Ovary (tissue), 3 donors: ENCODE measurements at regions not wholly inside any gene's neighbourhood (a gene's known extent, or its start where the extent isn't known, plus 50 kb on each side); places are given as distances from the start of the nearest gene placed in this dataset.

ENCODE experiments used
- CTCF ChIP-seq, 3 donors: fragments of 450-650 bp in 2 of 3; fragments of 200-600 bp in 1 of 3; IDR thresholded peaks; one replicate each; pipeline versions ENCODE4 v1.5.1 to v1.8.0; 2016 to 2022; ENCODE audit warnings: antibody characterized with exemption in 3 of 3, mild to moderate bottlenecking in 1 of 3
- EP300 ChIP-seq: sonication (generic); formaldehyde crosslinking; IDR thresholded peaks from one replicate; pipeline ENCODE4 v1.6.1; 2017; ENCODE audit warnings: antibody characterized with exemption
- POLR2A ChIP-seq: fragments of 450-650 bp; IDR thresholded peaks from one replicate; pipeline ENCODE4 v1.6.1; 2017; ENCODE audit warnings: antibody characterized with exemption, mild to moderate bottlenecking, moderate library complexity
- donor health status: DM: no; HTN: no; CAD: no.

GRCh38 chr11:15379483-15379882 is 264.8 kb downstream of the INSC start:
- no peak for TF ChIP-seq CTCF (IDR thresholded peaks at IDR 0.05)
- no peak for TF ChIP-seq EP300
- TF ChIP-seq POLR2A = no peak
